ENCODE measurements at regions not wholly inside any gene's neighbourhood (a gene's known extent, or its start where the extent isn't known, plus 50 kb on each side); places are given as distances from the start of the nearest gene placed in this dataset.

- TF ChIP-seq CTCF (IDR thresholded peaks at IDR 0.05; ENCODE audit: insufficient read depth, low read depth, low read length): no peak
- no peak for DNase-seq (ENCODE audit: low read depth)
- H3K4me3 ChIP-seq (ENCODE audit: low read depth, low read length): no peak overlapping the region
Measured at GRCh38 chr5:174547814-174548213, 176.6 kb upstream of the MSX2 start.

- no peak for DNase-seq (ENCODE audit: low read depth)
- no peak overlapping the region for H3K4me3 ChIP-seq (ENCODE audit: low read depth, low read length)
- TF ChIP-seq CTCF (IDR thresholded peaks at IDR 0.05; ENCODE audit: insufficient read depth, low read depth, low read length): no peak
Measured at GRCh38 chr5:174549254-174549653, 175.1 kb upstream of the MSX2 start.

- no peak overlapping the region for H3K4me3 ChIP-seq (ENCODE audit: low read depth, low read length)
- TF ChIP-seq CTCF (IDR thresholded peaks at IDR 0.05; ENCODE audit: insufficient read depth, low read depth, low read length): no peak
- no peak for DNase-seq (ENCODE audit: low read depth)
Measured at GRCh38 chr5:174550026-174550425, 174.4 kb upstream of the MSX2 start.

- TF ChIP-seq CTCF (IDR thresholded peaks at IDR 0.05; ENCODE audit: insufficient read depth, low read depth, low read length): no peak
- no peak overlapping the region for H3K4me3 ChIP-seq (ENCODE audit: low read depth, low read length)
Measured at GRCh38 chr5:174552428-174552827, 172.0 kb upstream of the MSX2 start.

GRCh38 chr5:174553556-174553955 lies 170.8 kb upstream of the MSX2 start:
- no peak for TF ChIP-seq CTCF (IDR thresholded peaks at IDR 0.05; ENCODE audit: insufficient read depth, low read depth, low read length)
- DNase-seq (ENCODE audit: low read depth): no peak
- H3K4me3 ChIP-seq (ENCODE audit: low read depth, low read length): no peak overlapping the region

More at GRCh38 chr5:174552428-174552827, 172.0 kb upstream of the MSX2 start:
- DNase-seq (ENCODE audit: low read depth): no peak

GRCh38 chr5:174555726-174556125 lies 168.7 kb upstream of the MSX2 start:
- no peak overlapping the region for H3K4me3 ChIP-seq (ENCODE audit: low read depth, low read length)
- no peak for TF ChIP-seq CTCF (IDR thresholded peaks at IDR 0.05; ENCODE audit: insufficient read depth, low read depth, low read length)
- DNase-seq (ENCODE audit: low read depth): no peak

- no peak for TF ChIP-seq CTCF (IDR thresholded peaks at IDR 0.05; ENCODE audit: insufficient read depth, low read depth, low read length)
- no peak for DNase-seq (ENCODE audit: low read depth)
- H3K4me3 ChIP-seq (ENCODE audit: low read depth, low read length): no peak overlapping the region
Measured at GRCh38 chr5:174556756-174557155, 167.6 kb upstream of the MSX2 start.
